DND-41 (cell line): ENCODE measurements at regions not wholly inside any gene's neighbourhood (a gene's known extent, or its start where the extent isn't known, plus 50 kb on each side); places are given as distances from the start of the nearest gene placed in this dataset.

Experiments
- ATAC-seq: fragments of 200-7000 bp; cut with Tn5 transposase; 3 replicates; pipeline ENCODE4 v1.9.1; 2021; ENCODE audit warnings: low read depth; ENCODE audit not compliant: insufficient read depth
- DNase-seq: peaks from one replicate; pipeline ENCODE4 v3.0.0-alpha.2; 2020
- H2AFZ ChIP-seq: 2 replicates; pipeline ENCODE4 v1.6.0; 2012; ENCODE audit warnings: low read depth, low read length
- H3K27ac ChIP-seq: 2 replicates; pipeline ENCODE4 v1.5.1; 2012; ENCODE audit warnings: low read length, inconsistent platforms
- H3K27me3 ChIP-seq: fragments of 200-600 bp; sonication (generic); 2 replicates; pipeline ENCODE4 v1.6.0; 2012; ENCODE audit warnings: low read length, mild to moderate bottlenecking, inconsistent platforms; ENCODE audit not compliant: insufficient read depth, poor library complexity
- H3K36me3 ChIP-seq: 2 replicates; pipeline ENCODE4 v1.5.1; 2012; ENCODE audit warnings: low read length, inconsistent platforms; ENCODE audit not compliant: insufficient read depth
- H3K4me1 ChIP-seq: 2 replicates; pipeline ENCODE4 v1.5.1; 2012; ENCODE audit warnings: mild to moderate bottlenecking, low read length; ENCODE audit not compliant: insufficient read depth
- H3K4me2 ChIP-seq: 2 replicates; pipeline ENCODE4 v1.6.0; 2012; ENCODE audit warnings: mild to moderate bottlenecking, moderate library complexity, low read length, inconsistent platforms; ENCODE audit not compliant: insufficient read depth
- H3K4me3 ChIP-seq, 2 experiments: fragments of 200-600 bp in 1 of 2; shearing (Covaris generic) in 1 of 2; 2 replicates each; pipeline ENCODE4 v1.5.1; 2012 to 2016; ENCODE audit warnings: inconsistent platforms in 2 of 2, low read length in 2 of 2, mild to moderate bottlenecking in 2 of 2, low read depth in 1 of 2, moderate library complexity in 1 of 2
- H3K79me2 ChIP-seq: 2 replicates; pipeline ENCODE4 v1.6.0; 2012; ENCODE audit warnings: low read length, inconsistent platforms; ENCODE audit not compliant: insufficient read depth
- H3K9ac ChIP-seq: 2 replicates; pipeline ENCODE4 v1.6.0; 2012; ENCODE audit warnings: low read depth, mild to moderate bottlenecking, inconsistent platforms, low read length, moderate library complexity
- H3K9me3 ChIP-seq: 2 replicates; pipeline ENCODE4 v1.5.1; 2012; ENCODE audit warnings: low read length, moderate library complexity, mild to moderate bottlenecking, inconsistent platforms; ENCODE audit not compliant: insufficient read depth, severe bottlenecking
- H4K20me1 ChIP-seq: 2 replicates; pipeline ENCODE4 v1.6.0; 2012; ENCODE audit warnings: low read length; ENCODE audit not compliant: insufficient read depth
- EZH2 ChIP-seq: IDR thresholded peaks from 3 replicates; pipeline ENCODE4 v1.6.1; 2012; ENCODE audit warnings: borderline replicate concordance, low read depth, mild to moderate bottlenecking, moderate library complexity, low read length, inconsistent platforms; ENCODE audit not compliant: severe bottlenecking
- TF ChIP-seq, protein P1 (sequence below): IDR thresholded peaks from 2 replicates; pipeline ENCODE4 v1.5.1; 2012; ENCODE audit warnings: borderline replicate concordance, low read length, moderate library complexity, mild to moderate bottlenecking; ENCODE audit not compliant: poor library complexity, severe bottlenecking; ENCODE audit errors: extremely low read depth

DNA sequence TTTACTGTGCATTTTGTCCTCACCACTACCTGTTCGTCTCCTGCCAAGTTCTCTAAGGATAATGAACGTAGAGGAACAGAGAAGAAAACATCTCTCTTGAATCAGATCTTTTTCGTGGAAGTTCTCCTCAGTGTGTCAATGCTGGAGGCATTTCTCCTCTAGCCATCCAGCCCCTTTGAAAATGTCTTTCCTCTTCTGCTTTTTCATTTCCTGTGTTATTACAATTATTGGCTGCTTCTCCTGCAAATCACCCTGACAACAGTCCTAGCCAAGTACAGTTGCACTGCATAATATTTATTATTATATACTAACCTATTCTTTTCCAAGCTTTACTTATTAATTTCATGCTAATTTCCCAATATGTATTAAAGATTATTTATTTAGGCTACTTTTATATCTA, 61.8 kb upstream of the TRPM3 start:
- no peak overlapping the region for H3K9ac ChIP-seq
- no peak for ATAC-seq
- no peak overlapping the region for H3K4me2 ChIP-seq
- no peaks in the 10 kb centered on the region for H4K20me1 ChIP-seq
- no peaks in the 10 kb centered on the region for H3K9me3 ChIP-seq
- no peak for TF ChIP-seq EZH2
- no peaks in the 10 kb centered on the region for H3K79me2 ChIP-seq
- H3K4me1 ChIP-seq, result no peaks in the 10 kb centered on the region
- no peak overlapping the region for H2AFZ ChIP-seq
- no peaks in the 10 kb centered on the region for H3K36me3 ChIP-seq
- H3K4me3 ChIP-seq, result no peak overlapping the region
- no peak for DNase-seq
- no peak overlapping the region for H3K27ac ChIP-seq
- no peaks in the 10 kb centered on the region for H3K27me3 ChIP-seq

DNA sequence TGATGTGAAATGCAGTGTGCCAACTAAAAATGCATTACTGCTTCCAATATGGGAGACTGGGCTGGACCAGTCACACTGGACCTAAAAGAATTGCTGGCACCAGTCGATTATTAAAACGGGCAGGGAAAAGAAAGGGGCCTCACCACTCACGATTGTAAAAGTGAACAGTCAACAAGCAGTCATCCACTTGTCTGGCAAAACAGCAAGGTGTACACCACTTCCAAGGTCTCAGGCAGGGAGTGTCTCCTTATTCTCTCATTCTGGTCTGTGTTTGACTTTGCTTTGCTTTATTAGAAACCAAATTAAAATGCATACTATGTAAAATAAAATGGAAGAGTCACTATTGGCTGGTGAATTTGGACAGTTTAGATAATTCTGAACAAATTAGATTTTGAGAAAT, 57.8 kb upstream of the TRPM3 start:
- H3K36me3 ChIP-seq, result no peaks in the 10 kb centered on the region
- H3K4me1 ChIP-seq, result no peaks in the 10 kb centered on the region
- H3K9ac ChIP-seq, result no peak overlapping the region
- no peak overlapping the region for H2AFZ ChIP-seq
- no peaks in the 10 kb centered on the region for H3K9me3 ChIP-seq
- H3K79me2 ChIP-seq, result no peaks in the 10 kb centered on the region
- TF ChIP-seq, protein P1, sequence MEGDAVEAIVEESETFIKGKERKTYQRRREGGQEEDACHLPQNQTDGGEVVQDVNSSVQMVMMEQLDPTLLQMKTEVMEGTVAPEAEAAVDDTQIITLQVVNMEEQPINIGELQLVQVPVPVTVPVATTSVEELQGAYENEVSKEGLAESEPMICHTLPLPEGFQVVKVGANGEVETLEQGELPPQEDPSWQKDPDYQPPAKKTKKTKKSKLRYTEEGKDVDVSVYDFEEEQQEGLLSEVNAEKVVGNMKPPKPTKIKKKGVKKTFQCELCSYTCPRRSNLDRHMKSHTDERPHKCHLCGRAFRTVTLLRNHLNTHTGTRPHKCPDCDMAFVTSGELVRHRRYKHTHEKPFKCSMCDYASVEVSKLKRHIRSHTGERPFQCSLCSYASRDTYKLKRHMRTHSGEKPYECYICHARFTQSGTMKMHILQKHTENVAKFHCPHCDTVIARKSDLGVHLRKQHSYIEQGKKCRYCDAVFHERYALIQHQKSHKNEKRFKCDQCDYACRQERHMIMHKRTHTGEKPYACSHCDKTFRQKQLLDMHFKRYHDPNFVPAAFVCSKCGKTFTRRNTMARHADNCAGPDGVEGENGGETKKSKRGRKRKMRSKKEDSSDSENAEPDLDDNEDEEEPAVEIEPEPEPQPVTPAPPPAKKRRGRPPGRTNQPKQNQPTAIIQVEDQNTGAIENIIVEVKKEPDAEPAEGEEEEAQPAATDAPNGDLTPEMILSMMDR, result no peak
- no peak for TF ChIP-seq EZH2
- H3K4me2 ChIP-seq, result no peak overlapping the region
- DNase-seq (no peak), ATAC-seq (no peak)
- no peak overlapping the region for H3K4me3 ChIP-seq
- H4K20me1 ChIP-seq, result no peaks in the 10 kb centered on the region
- H3K27ac ChIP-seq, result no peak overlapping the region
- H3K27me3 ChIP-seq, result no peaks in the 10 kb centered on the region

DNA sequence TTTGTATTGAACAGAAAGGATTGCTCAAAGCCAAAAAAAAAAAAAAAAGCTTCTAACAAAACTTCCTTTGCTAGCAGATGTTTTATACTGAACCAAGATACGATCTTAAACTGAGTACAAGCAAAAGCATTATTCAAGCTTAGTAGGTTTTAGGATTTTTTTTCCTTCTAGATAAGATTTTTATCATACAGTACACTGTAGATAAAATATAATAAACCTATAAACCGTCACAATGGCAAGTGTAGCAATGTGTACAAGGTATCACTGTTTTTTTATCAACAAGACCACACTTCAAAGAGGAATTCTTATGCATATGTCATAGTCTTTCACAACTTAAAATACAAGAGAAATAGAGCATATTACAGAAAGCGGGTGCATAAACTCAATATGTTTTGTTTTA, 56.5 kb upstream of the TRPM3 start:
- no peaks in the 10 kb centered on the region for H3K36me3 ChIP-seq
- TF ChIP-seq, protein P1, result no peak
- TF ChIP-seq EZH2, result no peak
- no peak overlapping the region for H3K9ac ChIP-seq
- no peaks in the 10 kb centered on the region for H3K4me1 ChIP-seq
- no peaks in the 10 kb centered on the region for H3K27me3 ChIP-seq
- DNase-seq (no peak), ATAC-seq (no peak)
- H2AFZ ChIP-seq, result no peak overlapping the region
- H3K4me2 ChIP-seq, result no peak overlapping the region
- H3K4me3 ChIP-seq, result no peak overlapping the region
- H4K20me1 ChIP-seq, result no peaks in the 10 kb centered on the region
- no peaks in the 10 kb centered on the region for H3K9me3 ChIP-seq
- H3K79me2 ChIP-seq, result no peaks in the 10 kb centered on the region
- H3K27ac ChIP-seq, result no peak overlapping the region

DNA sequence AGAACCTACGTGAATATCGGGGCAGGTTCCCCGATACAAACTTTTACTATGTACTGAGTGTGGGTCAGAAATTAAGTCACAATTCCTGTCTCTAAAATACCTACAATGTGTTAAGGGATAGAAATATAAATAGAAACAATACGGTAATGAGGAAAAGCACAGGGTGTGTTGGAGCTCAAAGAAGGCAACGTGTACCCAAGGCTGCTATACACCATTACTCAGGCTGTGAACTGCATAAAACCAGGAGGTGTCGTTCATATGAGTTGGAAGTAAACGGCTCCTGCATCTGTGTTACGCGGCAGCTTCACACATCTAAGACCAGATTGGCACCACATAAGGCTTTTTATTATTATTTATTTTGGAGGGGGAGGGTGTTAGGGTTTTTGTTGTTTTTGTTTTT, 50.1 kb upstream of the TRPM3 start:
- no peaks in the 10 kb centered on the region for H3K27me3 ChIP-seq
- no peak overlapping the region for H3K4me2 ChIP-seq
- H3K36me3 ChIP-seq, result no peaks in the 10 kb centered on the region
- H3K4me1 ChIP-seq, result no peaks in the 10 kb centered on the region
- no peaks in the 10 kb centered on the region for H3K79me2 ChIP-seq
- no peaks in the 10 kb centered on the region for H4K20me1 ChIP-seq
- H3K9ac ChIP-seq, result no peak overlapping the region
- DNase-seq (no peak), ATAC-seq (no peak)
- H2AFZ ChIP-seq, result no peak overlapping the region
- TF ChIP-seq, protein P1, result no peak
- TF ChIP-seq EZH2, result no peak
- H3K9me3 ChIP-seq, result no peaks in the 10 kb centered on the region
- no peak overlapping the region for H3K27ac ChIP-seq
- no peak overlapping the region for H3K4me3 ChIP-seq
